Astrocyte of the hippocampus (primary cell): ENCODE measurements at regions not wholly inside any gene's neighbourhood (a gene's known extent, or its start where the extent isn't known, plus 50 kb on each side); places are given as distances from the start of the nearest gene placed in this dataset.
"Not testable (repeated sequence)": the region's sequence is repeated elsewhere in the genome, so short reads cannot be mapped to it uniquely, and the experiment has no call there.

ENCODE experiments used
- DNase-seq: peaks from one replicate; pipeline ENCODE4 v3.0.0; 2011; ENCODE audit warnings: low read depth, low spot score

DNA sequence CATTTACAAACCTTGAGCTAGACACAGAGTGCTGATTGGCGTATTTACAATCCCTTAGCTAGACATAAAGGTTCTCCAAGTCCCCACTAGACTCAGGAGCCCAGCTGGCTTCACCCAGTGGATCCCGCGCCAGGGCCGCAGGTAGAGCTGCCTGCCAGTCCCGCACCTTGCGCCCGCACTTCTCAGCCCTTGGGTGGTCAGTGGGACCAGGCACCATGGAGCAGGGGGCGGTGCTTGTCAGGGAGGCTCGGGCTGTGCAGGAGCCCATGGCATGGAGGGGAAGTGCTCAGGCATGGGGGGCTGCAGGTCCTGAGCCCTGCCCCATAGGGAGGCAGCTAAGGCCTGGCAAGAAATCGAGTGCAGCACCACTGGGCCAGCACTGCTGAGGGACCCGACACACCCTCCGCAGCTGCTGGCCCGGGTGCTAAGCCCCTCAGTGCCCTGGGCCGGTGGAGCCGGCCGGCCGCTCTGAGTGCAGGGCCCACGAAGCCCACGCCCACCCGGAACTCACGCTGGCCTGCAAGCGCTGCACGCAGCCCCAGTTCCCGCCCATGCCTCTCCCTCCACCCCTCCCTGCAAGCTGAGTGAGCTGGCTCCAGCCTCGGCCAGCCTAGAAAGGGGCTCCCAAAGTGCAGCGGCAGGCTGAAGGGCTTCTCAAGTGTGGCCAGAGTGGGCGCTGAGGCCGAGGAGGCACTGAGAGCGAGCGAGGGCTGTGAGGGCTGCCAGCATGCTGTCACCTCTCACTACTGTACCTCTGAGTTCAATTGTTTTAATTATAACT, 1213.9 kb downstream of the OTOL1 start:
- DNase-seq, result no peak

DNA sequence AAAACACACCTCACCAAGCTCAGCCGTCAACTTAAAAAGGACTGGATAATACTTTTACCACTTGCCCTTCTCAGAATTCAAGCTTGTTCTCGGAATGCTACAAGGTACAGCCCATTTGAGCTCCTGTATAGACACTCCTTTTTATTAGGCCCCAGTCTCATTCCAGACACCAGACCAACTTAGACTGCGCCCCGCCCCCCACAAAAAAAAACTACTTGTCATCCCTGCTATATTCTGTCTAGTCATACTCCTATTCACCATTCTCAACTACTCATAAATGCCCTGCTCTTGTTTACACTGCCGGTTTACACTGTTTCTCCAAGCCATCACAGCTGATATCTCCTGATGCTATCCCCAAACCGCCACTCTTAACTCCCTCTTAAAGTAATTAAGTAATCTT, 1220.5 kb downstream of the OTOL1 start:
- DNase-seq, result not testable (repeated sequence)

DNA sequence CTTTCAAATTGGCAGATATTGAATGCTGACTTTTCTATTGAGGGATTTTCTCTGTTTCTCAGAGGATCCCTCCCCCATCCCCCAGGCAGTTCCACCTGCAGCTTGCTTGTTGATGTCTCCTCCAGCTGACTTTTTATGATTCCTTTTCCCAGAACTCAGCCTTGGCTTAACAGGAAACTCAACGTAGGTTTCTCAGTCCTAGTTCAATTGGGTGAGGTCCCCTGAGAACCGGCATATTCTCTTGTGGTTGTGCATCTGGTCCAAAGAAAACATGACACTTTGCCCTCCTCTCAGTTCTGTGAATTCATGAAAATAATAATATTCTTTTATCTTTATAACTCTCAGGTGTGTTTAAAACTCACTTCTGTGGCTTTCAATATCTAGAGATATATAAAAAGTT, 1222.1 kb downstream of the OTOL1 start:
- no peak for DNase-seq

DNA sequence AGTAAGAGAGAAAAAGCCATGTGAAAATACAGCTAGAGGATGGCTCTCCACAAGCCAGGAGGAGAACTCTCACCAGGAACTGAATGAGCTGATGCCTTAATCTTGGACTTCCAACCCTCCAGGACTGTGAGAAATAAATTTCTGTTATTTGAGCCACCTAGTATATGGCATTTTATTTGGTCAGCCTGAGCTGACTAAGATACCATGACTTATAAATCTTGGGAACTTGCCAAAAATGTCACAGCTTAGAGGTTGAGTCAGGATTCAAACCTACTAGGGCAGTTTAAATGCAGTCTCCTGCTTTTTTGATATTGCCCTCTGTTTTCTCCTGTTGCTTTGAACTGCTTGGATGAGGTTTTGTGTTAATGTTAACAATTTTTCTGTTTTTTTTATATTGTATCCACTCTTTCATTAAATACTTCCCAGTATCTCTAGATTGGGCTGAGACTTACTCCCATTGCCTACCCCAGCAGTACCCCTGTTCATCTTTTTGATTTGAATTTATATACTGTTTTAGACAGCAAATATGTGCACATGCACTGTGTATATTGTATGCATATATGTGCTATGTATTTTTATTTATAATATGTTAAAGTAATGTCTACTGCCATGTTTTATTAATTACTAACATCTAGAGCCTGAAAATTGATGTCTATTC, 1223.2 kb downstream of the OTOL1 start:
- peak; percentile 87 for DNase-seq

DNA sequence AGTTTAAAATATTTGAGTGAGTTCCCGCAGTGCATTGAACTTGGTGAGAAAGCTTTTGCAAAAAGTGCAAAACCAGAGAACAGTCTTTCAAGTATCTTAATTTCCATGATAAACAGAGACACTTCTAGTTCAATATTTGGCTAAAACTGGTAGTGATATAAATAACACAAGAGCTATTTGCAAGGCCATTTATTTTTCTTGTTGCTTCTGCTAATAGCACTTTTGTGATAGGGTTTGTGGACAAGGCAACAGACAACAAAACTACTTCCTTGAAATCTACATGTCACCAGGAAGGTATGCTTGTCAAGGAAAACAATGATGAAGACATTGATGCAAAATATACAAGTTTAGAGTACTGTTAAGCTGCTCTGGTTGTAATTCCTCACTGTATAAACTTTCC, 1225.1 kb downstream of the OTOL1 start:
- DNase-seq, result no peak

DNA sequence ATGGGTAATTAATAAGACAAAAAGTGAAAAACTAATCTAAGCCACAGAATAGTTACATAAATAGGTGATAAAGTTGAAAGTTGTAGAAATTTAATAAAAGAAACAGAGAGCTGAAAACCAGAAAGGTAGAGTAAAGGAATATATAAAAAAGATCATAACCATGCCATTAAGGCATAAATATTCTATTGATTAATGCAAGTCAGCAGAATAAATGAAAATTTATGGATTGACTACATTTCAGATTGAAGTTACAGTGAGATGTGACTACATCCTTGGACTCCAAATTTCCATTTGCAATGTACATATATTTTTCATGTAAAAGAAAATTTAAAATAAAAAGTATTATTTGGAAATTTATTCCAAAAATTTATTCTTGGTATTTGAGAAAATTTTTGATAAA, 1225.7 kb downstream of the OTOL1 start:
- no peak for DNase-seq

DNA sequence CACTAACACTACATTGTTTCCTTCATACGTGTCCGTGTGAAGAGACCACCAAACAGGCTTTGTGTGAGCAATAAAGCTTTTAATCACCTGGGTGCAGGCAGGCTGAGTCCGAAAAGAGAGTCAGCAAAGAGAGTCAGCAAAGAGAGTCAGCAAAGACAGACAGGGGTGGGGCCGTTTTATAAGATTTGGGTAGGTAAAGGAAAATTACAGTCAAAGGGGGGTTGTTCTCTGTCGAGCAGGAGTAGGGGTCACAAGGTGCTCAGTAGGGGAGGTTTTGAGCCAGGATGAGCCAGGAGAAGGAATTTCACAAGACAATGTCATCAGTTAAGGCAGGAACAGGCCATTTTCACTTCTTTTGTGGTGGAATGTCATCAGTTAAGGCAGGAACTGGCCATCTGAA, 1226.2 kb downstream of the OTOL1 start:
- not testable (repeated sequence) for DNase-seq

DNA sequence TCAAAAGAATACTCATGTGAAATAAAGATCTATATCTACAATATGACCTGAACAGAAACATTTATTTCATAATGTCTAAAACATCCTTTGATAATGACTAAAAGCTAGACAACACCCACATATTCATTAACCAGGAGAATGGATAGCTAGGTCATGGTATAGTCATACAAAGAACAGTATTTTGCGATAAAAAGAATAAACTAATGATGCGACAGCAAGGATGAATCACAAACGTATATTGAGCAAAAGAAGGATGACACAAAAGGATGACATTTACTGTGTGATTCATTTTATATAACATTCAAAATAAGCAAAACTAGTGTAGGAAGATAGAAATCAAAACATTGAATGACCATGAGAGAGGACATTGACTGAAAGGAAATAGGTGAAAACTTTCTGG, 1233.1 kb downstream of the OTOL1 start:
- no peak for DNase-seq

DNA sequence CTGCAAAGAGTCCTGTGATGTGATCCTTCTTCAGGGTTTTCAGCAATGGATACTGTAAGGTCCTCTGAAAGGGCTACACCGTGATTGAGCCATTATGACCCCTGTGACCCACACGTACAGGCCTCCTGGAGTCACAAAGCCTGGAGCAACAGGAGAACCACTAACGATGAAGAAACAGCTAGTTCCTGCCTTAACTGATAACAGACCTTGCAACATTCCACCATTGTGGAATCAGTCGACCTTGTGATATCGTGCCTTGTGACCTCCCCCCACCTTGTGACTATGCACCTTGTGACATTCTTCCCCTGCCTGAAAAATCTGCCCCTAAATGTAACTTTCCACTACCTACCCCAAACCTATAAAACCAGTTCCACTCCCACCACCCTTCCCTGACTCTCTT, 1235.4 kb downstream of the OTOL1 start:
- not testable (repeated sequence) for DNase-seq

DNA sequence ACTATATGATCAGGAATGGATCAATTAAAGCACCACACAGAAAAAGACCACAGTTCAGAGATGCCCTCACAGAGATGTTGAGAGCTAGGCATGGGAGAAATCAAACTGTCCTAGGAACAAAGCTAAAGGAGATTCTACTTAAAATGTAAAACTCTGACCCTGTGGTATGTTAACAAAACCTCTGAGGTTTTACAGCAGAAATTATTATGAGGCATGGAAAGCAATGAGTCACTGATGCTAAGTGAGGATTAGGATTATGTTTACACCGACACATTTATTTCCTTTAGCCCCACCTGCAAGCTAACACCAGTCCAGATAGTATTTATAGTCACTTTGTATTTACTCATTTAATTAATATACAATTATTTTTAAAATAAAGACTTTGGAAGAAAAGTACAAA, 1242.2 kb downstream of the OTOL1 start:
- peak; percentile 7 for DNase-seq

DNA sequence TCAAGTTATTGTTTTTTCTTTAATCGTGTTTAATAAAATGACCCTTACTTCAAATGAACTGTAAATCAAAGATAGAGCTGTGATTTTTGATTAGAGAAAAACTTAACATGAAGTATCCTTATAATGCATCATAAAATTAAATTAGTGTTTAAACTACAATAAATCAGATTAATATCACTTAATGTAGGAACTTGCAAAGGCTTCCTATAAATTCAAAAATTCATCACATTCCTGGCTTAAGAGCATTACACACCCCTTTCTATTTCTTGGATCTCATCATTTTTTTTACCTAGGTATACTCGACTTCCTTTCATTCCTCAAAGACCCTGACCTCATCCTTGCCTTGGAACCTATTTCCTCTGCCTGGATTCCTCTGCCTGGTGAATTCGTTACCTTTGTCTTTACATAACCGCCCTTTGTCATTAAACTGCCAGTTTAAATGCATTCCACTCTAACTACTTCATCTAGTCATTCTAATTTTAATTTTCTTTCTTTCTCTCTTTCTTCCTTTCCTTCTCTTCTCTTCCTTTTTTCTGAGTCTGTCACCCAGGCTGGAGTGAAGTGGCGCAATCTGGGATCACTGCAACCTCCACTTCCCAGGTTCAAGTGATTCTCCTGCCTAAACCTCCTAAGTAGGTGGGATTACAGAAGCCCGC, 1244.5 kb downstream of the OTOL1 start:
- DNase-seq, result no peak

DNA sequence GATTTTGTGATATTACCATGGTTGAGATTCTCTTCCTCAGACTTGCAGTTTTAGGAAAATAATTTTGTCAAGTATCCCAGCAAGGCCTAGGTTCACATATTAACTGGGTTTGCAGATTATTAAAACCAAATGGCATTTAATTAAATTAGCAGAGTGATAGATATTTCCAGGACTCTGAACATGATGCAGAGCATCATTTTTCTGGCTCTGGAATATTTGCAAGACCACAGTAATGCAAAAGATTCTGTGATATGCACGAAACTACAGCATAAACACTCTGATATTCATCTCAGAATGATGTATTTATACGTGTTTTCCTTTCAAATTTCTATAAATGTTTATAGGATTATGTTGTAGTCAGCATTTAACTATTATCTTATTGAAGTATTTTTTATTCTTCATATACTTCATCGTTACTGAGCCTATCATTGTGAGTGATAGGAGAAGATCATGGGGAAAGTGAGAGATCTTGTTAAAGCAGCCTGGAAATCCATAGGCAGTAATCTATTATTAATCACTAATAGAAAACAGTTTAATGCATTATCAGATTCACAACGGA, 1245.6 kb downstream of the OTOL1 start:
- DNase-seq, result no peak

DNA sequence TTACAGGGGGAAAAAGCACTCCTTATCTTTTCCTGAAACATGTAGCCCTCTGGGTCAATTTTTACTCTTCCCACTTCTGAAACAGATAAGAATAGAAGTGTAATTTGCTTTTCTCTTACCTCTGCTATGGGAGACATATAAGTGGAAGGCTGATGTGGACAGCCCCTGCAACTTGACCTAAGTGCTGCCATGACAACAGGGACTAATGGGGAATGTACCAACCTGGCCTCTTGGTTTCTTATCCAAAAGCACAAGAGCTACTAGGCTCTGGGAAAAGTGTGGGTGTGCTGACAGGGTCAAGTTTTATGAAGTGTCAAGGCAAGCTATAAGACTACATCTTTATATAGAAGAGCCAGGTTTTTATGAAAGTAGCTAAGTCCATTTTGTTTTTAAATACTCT, 1246.5 kb downstream of the OTOL1 start:
- DNase-seq, result no peak

DNA sequence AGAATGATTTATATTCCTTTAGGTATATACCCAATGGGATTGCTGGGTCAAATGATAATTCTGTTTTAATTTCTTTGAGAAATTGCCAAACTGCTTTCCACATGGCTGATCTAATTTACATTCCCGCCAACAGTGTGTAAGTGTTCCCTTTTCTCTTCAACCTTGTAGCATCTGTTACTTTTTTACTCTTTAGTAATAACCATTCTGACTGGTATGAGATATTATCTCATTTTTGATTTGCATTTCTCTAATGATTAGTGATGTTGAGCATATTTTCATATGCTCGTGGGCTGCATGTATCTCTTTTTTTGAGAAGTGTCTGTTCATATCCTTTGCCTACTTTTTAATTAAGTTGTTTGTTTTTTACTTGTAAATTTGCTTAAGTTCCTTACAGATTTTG, 1264.2 kb downstream of the OTOL1 start:
- DNase-seq, result no peak

DNA sequence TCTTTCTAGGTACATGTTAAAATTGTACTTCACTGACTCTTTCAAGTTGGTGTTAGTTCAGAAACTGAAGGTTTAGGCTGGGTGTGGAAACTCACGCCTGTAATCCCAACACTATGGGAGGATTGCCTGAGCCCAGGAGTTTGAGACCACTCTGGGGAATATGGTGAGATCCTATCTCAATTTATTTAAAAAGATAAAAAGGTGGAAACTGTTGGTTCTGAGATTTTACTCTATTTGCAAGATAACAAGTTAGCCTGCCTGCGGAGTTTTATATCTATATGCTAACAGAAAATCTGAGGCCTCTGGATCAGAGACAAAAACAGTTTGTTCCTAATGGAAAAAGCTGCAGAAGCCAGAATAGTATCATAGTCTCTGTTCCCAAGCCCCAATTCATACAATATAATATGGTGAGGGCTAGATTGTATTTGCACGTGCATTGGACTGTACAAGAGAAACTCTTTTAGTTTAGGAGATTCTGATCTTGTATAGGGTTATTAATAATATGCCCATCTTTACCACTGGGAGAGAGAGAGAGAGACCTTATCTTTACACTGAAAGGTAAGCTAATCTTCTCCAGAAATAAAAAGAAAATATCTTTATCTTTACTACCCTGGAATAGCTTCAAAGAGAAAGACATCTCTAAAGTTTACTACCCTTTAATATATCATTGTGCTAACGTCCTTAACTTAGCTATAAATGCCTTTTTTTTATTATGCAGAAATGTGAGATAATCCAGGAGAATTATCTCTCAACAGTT, 1267.6 kb downstream of the OTOL1 start:
- DNase-seq, result no peak

DNA sequence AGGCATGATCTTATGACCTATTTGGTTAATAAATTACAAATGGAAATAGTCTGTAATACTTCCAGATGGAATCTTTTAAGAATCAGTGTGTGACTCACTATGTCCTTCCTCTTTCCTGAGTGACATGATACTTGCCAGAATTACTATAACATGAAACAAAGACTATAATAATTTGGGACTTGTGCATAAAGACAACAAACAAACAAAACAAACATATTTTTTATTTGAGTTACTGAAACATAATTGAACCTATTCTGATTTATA, 1268.1 kb downstream of the OTOL1 start:
- DNase-seq, result no peak

DNA sequence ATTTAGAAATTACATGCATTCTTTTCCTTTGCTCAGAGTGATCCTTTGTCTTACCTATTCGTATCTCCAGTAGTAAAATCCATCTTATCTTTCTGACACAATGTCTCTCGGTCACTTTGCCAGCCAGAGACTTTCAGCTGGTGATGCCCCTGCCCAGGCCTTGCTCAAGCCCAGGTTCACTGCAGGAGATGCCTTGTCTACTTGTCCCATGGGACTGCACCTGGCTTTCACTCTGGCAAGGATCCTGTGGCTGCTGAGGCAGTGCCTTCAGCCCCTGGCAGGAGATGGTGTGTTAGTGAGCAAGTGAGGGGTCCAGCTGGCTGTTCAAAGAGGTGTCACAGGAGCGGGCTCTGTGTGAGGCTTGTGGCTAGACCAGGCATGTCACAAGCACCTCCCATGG, 1268.9 kb downstream of the OTOL1 start:
- DNase-seq, result no peak

DNA sequence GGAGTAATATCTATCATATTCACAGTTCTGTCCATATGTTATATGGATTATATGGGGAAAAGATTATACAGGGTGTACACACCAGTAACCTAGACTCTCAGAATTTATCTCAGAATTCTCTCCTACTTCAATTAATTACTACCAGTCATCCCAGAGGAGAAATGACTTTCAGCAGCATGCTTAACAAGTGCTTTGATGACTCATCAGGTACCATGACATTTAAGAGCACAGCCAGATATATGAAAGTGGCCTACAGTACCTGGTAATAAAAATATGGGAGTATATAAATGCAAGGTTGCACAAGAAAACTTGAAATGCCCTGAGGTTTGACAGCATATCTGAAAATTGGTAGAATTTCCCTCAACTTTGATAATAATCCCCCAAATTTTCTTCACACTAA, 1273.0 kb downstream of the OTOL1 start:
- DNase-seq, result no peak

DNA sequence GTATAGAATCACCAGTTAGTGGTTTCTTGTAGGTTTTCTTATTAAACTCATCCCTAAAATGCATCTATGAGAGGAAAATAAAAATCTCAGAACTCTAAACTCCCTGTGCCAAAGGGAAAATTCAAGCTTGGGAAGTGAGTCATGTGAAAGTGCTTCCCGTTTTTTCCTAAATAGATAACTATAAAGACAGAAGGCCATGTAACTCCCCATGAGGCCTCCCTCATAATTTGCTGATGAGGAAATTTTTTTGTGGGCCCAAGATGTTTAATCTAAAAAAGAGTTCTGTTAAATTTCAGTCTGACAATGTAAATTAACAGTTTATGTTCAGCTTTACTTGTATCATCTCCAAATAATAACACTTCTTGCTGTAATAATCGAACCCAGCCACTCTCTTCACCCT, 1273.9 kb downstream of the OTOL1 start:
- DNase-seq, result no peak

DNA sequence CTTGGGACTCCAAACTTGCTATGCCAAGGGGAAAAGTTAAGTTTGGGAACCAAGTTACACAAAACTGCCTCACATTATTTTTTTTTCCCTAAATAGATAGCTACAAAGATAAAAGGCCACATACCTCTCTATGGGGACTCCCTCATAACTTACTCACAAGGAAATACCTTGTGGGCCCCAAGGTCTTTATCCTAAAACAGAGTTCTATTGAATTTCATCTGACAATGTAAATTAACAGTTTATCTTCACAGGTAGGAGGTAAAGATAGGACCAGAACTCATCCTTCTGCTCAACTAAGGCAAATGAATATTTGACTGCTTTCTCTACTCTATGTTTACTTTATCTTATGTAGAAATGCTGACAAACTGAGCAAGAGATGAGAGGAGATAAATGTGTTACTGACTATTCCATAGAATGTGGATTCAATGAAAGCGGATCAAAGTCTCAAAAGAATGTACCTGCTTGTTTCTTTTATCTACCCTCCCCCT, 1278.0 kb downstream of the OTOL1 start:
- DNase-seq, result no peak

DNA sequence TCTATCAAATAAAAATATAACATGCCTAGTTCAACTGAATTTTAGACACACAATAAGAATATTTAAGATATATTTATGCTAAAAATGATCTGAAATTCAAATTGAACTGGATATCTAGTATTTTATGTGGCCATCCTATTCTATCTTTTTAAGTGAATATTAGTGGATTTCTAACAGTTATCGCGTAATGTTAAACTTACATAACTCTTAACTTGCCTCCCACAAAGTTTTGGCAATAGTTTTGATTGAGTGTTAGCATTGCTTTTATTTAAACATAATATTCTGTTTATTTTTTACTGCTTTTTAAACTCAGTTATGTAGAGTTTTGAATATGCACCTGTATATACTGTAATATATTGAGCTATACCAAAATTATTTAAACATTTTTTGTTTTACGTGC, 1279.5 kb downstream of the OTOL1 start:
- no peak for DNase-seq

DNA sequence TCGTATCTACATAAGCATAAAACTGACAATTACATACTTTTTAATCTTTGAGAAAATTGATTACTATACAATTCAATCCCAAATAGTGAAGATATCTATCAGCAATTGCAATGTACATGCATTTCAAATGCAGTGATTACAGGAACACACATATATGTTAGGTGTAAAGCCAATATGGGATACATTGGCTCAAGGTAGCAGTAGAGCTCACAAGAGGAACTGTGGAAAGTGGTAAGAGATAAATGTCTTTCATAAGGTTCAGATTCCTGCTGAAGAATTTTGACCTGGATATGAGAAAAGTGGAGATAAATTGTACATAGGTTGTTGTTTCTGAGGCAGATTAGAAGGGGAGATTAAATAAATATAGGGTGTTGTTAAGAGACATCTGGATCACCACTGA, 1280.5 kb downstream of the OTOL1 start:
- no peak for DNase-seq
